HUES48 (cell line): ENCODE measurements at regions not wholly inside any gene's neighbourhood (a gene's known extent, or its start where the extent isn't known, plus 50 kb on each side); places are given as distances from the start of the nearest gene placed in this dataset.

Experiments used
- H3K27ac ChIP-seq: one replicate; pipeline ENCODE4 v1.7.0; 2013; ENCODE audit warnings: low read depth, low read length, inconsistent platforms
- H3K27me3 ChIP-seq: 2 replicates; pipeline ENCODE4 v1.6.1; 2013; ENCODE audit warnings: mild to moderate bottlenecking, low read length; ENCODE audit not compliant: control insufficient read depth, insufficient read depth
- H3K36me3 ChIP-seq: 2 replicates; pipeline ENCODE4 v1.6.1; 2013; ENCODE audit warnings: low read length; ENCODE audit not compliant: control insufficient read depth, insufficient read depth
- H3K4me1 ChIP-seq: 2 replicates; pipeline ENCODE4 v1.6.1; 2013; ENCODE audit warnings: mild to moderate bottlenecking, low read length; ENCODE audit not compliant: control insufficient read depth, insufficient read depth
- H3K4me3 ChIP-seq: 2 replicates; pipeline ENCODE4 v1.5.1; 2013; ENCODE audit warnings: mild to moderate bottlenecking, low read depth, low read length
- H3K9ac ChIP-seq: 2 replicates; pipeline ENCODE4 v1.6.1; 2013; ENCODE audit warnings: mild to moderate bottlenecking, low read depth, low read length, moderate library complexity
- H3K9me3 ChIP-seq: 2 replicates; pipeline ENCODE4 v1.6.1; 2013; ENCODE audit warnings: low read length; ENCODE audit not compliant: control insufficient read depth, insufficient read depth

DNA sequence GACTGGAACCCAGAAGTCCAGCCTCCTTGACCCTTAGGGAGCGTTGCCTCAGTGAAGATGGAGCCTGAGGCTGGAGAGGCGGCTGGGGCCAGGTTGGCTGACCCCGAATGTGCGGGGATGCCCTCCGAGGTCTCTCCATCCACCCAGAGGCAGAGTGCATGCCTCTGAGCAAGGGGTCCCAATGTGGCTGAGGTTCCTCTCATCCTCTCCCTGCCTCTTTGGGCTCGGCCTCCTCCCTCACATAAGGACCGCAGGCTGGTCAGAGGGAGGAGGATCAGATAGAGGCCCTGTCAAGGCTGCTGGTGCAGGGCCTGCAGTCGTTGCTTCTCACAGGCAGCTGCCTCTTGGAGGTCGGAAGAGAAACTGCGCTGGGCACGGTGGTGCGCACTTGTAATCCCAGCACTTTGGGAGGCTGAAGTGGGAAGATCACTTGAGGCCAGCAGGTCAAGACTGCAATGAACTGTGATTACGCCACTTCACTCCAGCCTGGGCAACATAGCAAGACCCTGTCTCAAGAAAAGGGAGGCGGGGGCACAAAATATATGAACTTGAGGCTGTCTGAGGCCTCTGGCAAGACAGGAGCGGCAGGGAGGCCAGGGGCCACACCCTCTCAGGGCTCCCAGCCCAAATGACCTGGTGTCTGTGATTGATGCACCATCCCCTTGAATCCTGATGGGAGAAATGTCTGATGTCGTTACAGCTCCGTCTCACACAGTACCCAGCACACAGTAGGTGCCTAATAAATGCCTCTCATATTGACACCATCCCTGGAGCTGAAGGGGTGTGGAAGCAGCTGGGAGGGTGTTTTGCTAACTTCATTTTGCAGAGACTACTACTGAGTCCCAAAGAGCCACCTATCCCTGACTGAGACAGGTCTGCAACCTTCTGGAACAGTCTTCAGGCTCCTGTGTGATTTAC, 220.1 kb upstream of the GSE1 start:
- no peak overlapping the region for H3K9ac ChIP-seq
- H3K4me1 ChIP-seq, result peaks cover 25% of the 10 kb centered on the region
- no peak overlapping the region for H3K4me3 ChIP-seq
- H3K27me3 ChIP-seq, result no peaks in the 10 kb centered on the region
- no peak overlapping the region for H3K27ac ChIP-seq
- H3K36me3 ChIP-seq, result no peaks in the 10 kb centered on the region
- no peaks in the 10 kb centered on the region for H3K9me3 ChIP-seq

DNA sequence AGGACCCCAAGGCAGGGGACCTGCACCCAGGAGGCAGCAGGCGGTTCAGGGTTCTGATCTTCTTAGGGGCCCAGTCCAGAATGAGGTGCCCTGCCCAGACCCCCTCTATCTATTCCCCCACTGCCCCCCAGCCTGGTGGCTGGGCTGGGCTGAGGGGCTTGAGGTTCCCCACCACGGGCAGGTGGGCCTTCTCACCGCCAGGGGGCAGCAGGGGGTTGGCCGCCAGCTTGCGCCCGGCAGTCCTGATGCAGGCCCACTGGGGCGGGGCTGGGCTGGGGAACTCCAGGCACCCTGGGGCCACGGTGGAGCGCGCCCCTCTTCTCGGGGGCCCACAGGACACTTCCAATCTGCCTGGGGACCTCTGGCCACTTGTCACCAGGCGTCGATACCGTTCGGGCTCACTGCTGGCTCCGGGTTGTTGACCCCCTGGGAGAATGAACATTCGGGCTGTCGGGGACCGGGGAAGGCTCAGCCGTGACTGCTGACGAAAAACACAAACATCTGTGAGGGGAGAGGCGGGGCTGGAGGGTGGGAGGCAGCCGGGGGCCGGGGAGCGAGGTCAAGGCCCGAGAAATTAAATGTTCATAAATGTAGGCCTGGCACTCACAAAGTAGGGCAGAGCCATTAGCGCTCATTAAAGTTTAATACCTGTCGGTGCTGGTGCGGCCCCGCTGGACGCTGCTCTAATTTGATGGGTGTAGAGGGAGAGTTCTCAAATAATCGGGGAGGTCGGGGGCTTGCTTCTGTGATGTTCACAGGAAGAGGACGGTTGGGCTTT, 219.3 kb upstream of the GSE1 start:
- Histone ChIP-seq H3K27ac (no peak overlapping the region), H3K4me1 (peaks cover 25% of the 10 kb centered on the region), H3K4me3 (no peak overlapping the region), H3K36me3 (no peaks in the 10 kb centered on the region), H3K9me3 (no peaks in the 10 kb centered on the region), H3K27me3 (no peaks in the 10 kb centered on the region), H3K9ac (no peak overlapping the region)

DNA sequence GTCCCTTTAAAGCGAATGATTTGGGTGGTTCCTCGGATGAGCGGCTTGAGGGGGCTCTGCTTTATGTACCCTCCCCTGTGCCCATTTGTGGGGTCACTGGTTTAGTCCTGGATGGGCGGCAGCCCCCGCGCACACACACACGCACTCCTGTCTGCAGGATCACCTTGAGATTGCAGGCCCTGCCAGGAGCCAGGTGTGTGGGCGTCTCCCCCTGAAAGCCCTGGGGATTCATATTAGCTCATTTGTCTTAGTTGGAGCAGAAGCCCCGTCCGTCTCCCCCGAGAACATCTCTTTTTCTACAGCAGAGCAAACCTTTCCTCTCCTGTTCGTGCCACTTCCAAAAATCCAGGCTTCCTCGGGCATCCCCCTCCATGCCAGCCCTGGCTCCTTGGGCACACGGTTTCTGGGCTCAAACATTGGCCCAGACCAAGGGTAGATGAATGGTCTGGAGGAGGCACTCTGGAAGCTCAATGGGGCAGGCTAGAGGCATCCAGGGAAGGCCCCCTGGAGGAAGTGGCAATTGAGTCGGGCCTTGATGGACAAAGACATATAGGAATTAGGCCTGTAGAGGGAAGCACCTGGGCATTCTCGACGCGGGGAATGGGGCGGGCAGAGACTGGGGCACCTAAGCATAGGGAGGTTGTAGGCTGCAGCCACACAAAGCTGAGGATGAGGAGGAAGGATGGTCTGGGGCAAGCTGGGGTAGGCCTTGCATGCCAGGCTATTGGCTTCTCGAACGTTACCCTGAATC, 218.5 kb upstream of the GSE1 start:
- Histone ChIP-seq H3K4me1 (peaks cover 25% of the 10 kb centered on the region), H3K36me3 (no peaks in the 10 kb centered on the region), H3K9me3 (no peaks in the 10 kb centered on the region), H3K27ac (no peak overlapping the region), H3K27me3 (no peaks in the 10 kb centered on the region), H3K9ac (no peak overlapping the region), H3K4me3 (no peak overlapping the region)

DNA sequence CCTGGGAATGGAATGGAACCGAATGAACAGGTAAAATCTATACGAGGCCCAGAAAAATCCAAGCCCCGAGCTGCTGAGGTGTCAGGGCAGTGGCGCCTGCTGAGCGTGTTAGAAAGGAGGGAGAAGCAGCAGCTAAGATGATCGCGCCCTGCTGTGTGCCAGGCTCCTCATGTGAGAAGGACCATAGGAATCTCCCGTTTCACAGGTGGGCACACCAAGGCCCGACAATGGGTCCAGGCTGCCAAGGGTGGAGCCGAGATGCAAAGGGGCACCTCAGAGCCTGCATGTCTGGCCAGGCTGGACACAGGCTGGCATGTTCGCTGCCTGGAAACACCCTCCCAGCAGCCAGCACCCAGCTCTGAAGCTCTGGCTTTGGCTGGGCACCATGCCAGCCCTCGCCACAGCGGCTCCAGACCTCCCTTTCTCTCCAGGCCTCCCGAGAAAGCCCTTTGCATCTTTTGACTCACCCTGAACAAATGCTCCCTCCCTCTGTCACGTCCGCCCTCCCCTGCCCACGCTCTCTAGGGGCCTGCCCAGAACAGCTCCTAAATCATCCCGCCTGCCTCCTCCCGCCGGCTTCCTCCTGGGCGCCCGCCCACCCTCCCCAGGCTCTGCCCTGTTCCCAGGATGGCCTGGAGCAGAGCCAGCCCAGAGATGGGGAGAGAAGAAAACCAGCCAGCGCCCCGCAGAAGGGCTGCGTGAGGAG, 217.8 kb upstream of the GSE1 start:
- no peak overlapping the region for H3K4me3 ChIP-seq
- H3K9me3 ChIP-seq, result no peaks in the 10 kb centered on the region
- H3K9ac ChIP-seq, result no peak overlapping the region
- no peaks in the 10 kb centered on the region for H3K27me3 ChIP-seq
- no peaks in the 10 kb centered on the region for H3K36me3 ChIP-seq
- peaks cover 28% of the 10 kb centered on the region for H3K4me1 ChIP-seq
- peak overlapping the region; percentile 38 for H3K27ac ChIP-seq

GRCh38 chr16:85395913-85396878, 216.9 kb upstream of the GSE1 start:
- Histone ChIP-seq H3K27me3 (no peaks in the 10 kb centered on the region), H3K36me3 (no peaks in the 10 kb centered on the region), H3K9ac (no peak overlapping the region), H3K27ac (peak overlapping the region; percentile 38), H3K4me1 (peaks cover 28% of the 10 kb centered on the region), H3K4me3 (no peak overlapping the region), H3K9me3 (no peaks in the 10 kb centered on the region)

DNA sequence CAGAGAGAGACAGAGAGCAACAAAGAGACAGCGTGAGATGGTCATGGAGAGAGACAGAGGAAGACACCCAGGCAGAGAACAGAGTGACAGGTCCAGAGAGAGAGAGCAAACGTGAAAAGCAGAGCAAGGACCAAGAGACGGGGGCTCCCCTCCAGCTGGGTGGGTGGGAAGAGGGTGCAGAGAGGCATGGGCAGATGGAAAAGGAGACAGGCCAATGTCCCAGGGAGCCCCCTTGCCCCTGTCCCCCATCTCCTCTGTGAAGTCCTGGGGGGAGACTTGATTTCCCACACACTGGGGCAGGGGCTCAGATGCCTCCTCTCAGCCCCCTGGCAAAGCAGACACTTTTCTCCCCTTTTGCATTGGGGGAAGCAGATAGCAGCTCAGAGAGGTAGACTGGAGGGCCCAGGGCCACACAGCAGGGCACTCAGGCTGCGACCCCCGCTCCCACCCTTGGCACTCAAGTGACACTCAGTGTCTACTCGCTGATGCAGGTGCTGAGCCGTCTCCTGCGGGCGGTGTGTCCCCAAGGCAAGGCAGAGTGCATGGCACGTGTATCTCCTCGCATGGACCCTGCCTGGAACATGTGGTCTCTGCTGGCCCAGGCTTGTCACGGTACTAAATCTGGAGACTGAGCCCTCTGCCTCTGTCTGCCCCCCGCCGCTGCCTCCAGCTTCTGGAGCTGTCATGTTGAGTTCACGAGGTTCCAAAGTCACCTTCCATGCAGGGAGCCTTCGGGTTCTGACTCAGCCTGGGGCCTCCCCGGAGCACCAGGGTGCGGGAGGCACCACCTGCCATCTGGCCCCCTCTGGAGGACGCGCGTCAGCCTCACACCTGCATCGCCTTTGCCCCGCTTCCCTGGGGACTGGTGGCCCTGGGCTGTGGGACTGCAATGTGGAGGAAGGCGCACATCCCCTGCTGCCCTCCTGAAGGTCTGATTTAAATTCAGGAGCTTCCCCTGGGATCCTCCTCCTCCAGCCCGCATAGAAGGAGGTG, 215.9 kb upstream of the GSE1 start:
- Histone ChIP-seq H3K27ac (no peak overlapping the region), H3K4me1 (peaks cover 28% of the 10 kb centered on the region), H3K4me3 (no peak overlapping the region), H3K9me3 (no peaks in the 10 kb centered on the region), H3K36me3 (no peaks in the 10 kb centered on the region), H3K9ac (no peak overlapping the region), H3K27me3 (no peaks in the 10 kb centered on the region)

DNA sequence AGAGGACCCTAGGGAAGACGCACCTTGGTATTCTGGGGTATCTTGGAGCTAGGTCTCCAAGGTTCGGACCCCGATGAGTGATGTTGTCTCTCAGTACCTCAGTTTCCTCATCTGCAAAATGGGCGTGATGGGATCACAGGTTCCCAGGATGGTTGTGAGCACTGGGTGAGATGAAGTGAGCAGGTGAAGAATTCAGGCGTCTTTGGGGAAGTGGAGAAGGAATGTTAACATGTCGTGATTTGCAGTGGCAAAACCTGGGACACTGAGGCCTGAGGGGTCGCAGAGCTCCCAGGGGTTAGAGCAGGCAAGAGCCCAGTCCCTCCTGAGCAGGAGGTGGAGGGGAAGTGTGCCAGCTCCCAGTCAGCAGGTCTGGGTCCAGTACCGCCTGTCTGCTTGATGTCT, 215.1 kb upstream of the GSE1 start:
- peaks cover 32% of the 10 kb centered on the region for H3K4me1 ChIP-seq
- H3K9ac ChIP-seq, result no peak overlapping the region
- no peaks in the 10 kb centered on the region for H3K27me3 ChIP-seq
- H3K36me3 ChIP-seq, result no peaks in the 10 kb centered on the region
- H3K27ac ChIP-seq, result no peak overlapping the region
- no peaks in the 10 kb centered on the region for H3K9me3 ChIP-seq
- no peak overlapping the region for H3K4me3 ChIP-seq

- no peak overlapping the region for H3K4me3 ChIP-seq
- H3K36me3 ChIP-seq, result no peaks in the 10 kb centered on the region
- no peak overlapping the region for H3K27ac ChIP-seq
- peaks cover 33% of the 10 kb centered on the region for H3K4me1 ChIP-seq
- H3K9ac ChIP-seq, result no peak overlapping the region
- no peaks in the 10 kb centered on the region for H3K27me3 ChIP-seq
- H3K9me3 ChIP-seq, result no peaks in the 10 kb centered on the region
Measured at GRCh38 chr16:85398688-85399582, 214.2 kb upstream of the GSE1 start.
